GM23338 (cell line): ENCODE measurements at regions not wholly inside any gene's neighbourhood (a gene's known extent, or its start where the extent isn't known, plus 50 kb on each side); places are given as distances from the start of the nearest gene placed in this dataset.

Experiments used
- ATAC-seq: fragments of 200-7000 bp; cut with Tn5 transposase; 3 replicates; pipeline ENCODE4 v1.9.1; 2020
- DNase-seq: peaks from one replicate; pipeline ENCODE4 v3.0.0-alpha.2; 2015; ENCODE audit warnings: low spot score
- H2AFZ ChIP-seq: fragments of 200-600 bp; sonication (generic); 2 replicates; pipeline ENCODE4 v1.8.0; 2016; ENCODE audit warnings: antibody characterized with exemption, mild to moderate bottlenecking, moderate library complexity
- H3F3A ChIP-seq: fragments of 200-600 bp; sonication (generic); replicated peaks from 2 replicates; pipeline ENCODE4 v1.8.0; 2017; ENCODE audit warnings: antibody characterized with exemption, mixed run types, low read depth
- H3K27ac ChIP-seq: fragments of 200-600 bp; sonication (generic); 2 replicates; pipeline ENCODE4 v1.6.1; 2016; ENCODE audit warnings: low read depth
- H3K27me3 ChIP-seq: fragments of 200-600 bp; sonication (generic); 2 replicates; pipeline ENCODE4 v1.8.0; 2016; ENCODE audit warnings: mild to moderate bottlenecking, mixed run types, moderate library complexity; ENCODE audit not compliant: insufficient read depth
- H3K36me3 ChIP-seq: fragments of 200-600 bp; sonication (generic); 2 replicates; pipeline ENCODE4 v1.8.0; 2016; ENCODE audit warnings: mild to moderate bottlenecking; ENCODE audit not compliant: insufficient read depth
- H3K4me1 ChIP-seq: fragments of 200-600 bp; sonication (generic); 2 replicates; pipeline ENCODE4 v1.8.0; 2016; ENCODE audit warnings: mild to moderate bottlenecking, moderate library complexity; ENCODE audit not compliant: insufficient read depth
- H3K4me2 ChIP-seq: fragments of 200-600 bp; sonication (generic); 2 replicates; pipeline ENCODE4 v1.7.1; 2017; ENCODE audit warnings: mixed run types
- H3K4me3 ChIP-seq: fragments of 200-600 bp; sonication (generic); 2 replicates; pipeline ENCODE4 v1.6.1; 2016; ENCODE audit warnings: mixed run types
- H3K79me2 ChIP-seq: fragments of 200-600 bp; sonication (generic); replicated peaks from 2 replicates; pipeline ENCODE4 v1.8.0; 2017; ENCODE audit warnings: mild to moderate bottlenecking; ENCODE audit not compliant: insufficient read depth
- H3K9me2 ChIP-seq: fragments of 200-600 bp; sonication (generic); 2 replicates; pipeline ENCODE4 v1.8.0; 2017; ENCODE audit not compliant: insufficient read depth
- H4K20me1 ChIP-seq: fragments of 200-600 bp; sonication (generic); replicated peaks from 2 replicates; pipeline ENCODE4 v1.8.0; 2017; ENCODE audit warnings: mild to moderate bottlenecking; ENCODE audit not compliant: insufficient read depth
- H3K27ac Mint-ChIP-seq: 2 replicates; pipeline ENCODE4 v1.8.0; 2020; ENCODE audit warnings: inconsistent platforms, mild to moderate bottlenecking, moderate library complexity, mixed read lengths
- H3K27me3 Mint-ChIP-seq: 3 replicates; pipeline ENCODE4 v1.8.0; 2022; ENCODE audit warnings: low read depth, mild to moderate bottlenecking, moderate library complexity, mixed read lengths, inconsistent platforms; ENCODE audit not compliant: insufficient read depth, poor library complexity
- H3K36me3 Mint-ChIP-seq: 3 replicates; pipeline ENCODE4 v1.8.0; 2021; ENCODE audit warnings: low read depth, mild to moderate bottlenecking, inconsistent platforms, moderate library complexity, mixed read lengths
- H3K4me1 Mint-ChIP-seq: 3 replicates; pipeline ENCODE4 v1.8.0; 2020; ENCODE audit warnings: mild to moderate bottlenecking, inconsistent platforms, mixed read lengths
- H3K4me3 Mint-ChIP-seq: 3 replicates; pipeline ENCODE4 v1.8.0; 2021; ENCODE audit warnings: moderate library complexity, mild to moderate bottlenecking, inconsistent platforms, mixed read lengths
- H3K9me3 Mint-ChIP-seq: 3 replicates; pipeline ENCODE4 v1.8.0; 2020; ENCODE audit warnings: moderate library complexity, mild to moderate bottlenecking, inconsistent platforms, mixed read lengths
- EZH2 ChIP-seq: fragments of 200-600 bp; sonication (generic); IDR thresholded peaks from one replicate; pipeline ENCODE4 v1.8.0; 2017; ENCODE audit warnings: antibody characterized with exemption, mild to moderate bottlenecking, low read depth; ENCODE audit not compliant: unreplicated experiment
- JUNB ChIP-seq: IDR thresholded peaks from one replicate; pipeline ENCODE4 v1.6.1; 2016; ENCODE audit warnings: antibody characterized with exemption; ENCODE audit not compliant: unreplicated experiment
- NANOG ChIP-seq: IDR thresholded peaks from 2 replicates; pipeline ENCODE4 v1.6.1; 2016; ENCODE audit warnings: antibody characterized with exemption, borderline replicate concordance
- STAT1 ChIP-seq: IDR thresholded peaks from one replicate; pipeline ENCODE4 v1.6.1; 2016; ENCODE audit warnings: antibody characterized with exemption; ENCODE audit not compliant: unreplicated experiment
- ZNF114 ChIP-seq: fragments of 250-450 bp; sonication (Bioruptor Pico); IDR thresholded peaks from 2 replicates; pipeline ENCODE4 v1.5.0; 2020; ENCODE audit warnings: mild to moderate bottlenecking, moderate library complexity
- ZNF331 ChIP-seq: fragments of 250-450 bp; sonication (Bioruptor Pico); IDR thresholded peaks from 2 replicates; pipeline ENCODE4 v1.5.0; 2020; ENCODE audit warnings: low read depth, mild to moderate bottlenecking, moderate library complexity
- TF ChIP-seq, protein P1 (sequence below): fragments of 250-450 bp; sonication (Bioruptor Pico); IDR thresholded peaks from 2 replicates; pipeline ENCODE4 v1.5.0; 2020; ENCODE audit warnings: mild to moderate bottlenecking, moderate library complexity
- TF ChIP-seq, protein P2 (sequence below): IDR thresholded peaks from one replicate; pipeline ENCODE4 v1.6.1; 2018; ENCODE audit warnings: antibody characterized with exemption; ENCODE audit not compliant: unreplicated experiment
- TF ChIP-seq, protein P3 (sequence below): IDR thresholded peaks from 2 replicates; pipeline ENCODE4 v1.6.1; 2016; ENCODE audit warnings: antibody characterized with exemption
- TF ChIP-seq, protein P4 (sequence below), 2 experiments: fragments of 200-600 bp in 1 of 2; sonication (generic) in 1 of 2; conservative IDR thresholded peaks; 2 replicates each; pipeline versions ENCODE4 v1.5.1 to v1.6.1; 2016 to 2017; ENCODE audit warnings: antibody characterized with exemption in 2 of 2, low read depth in 2 of 2, mild to moderate bottlenecking in 2 of 2, moderate library complexity in 1 of 2

DNA sequence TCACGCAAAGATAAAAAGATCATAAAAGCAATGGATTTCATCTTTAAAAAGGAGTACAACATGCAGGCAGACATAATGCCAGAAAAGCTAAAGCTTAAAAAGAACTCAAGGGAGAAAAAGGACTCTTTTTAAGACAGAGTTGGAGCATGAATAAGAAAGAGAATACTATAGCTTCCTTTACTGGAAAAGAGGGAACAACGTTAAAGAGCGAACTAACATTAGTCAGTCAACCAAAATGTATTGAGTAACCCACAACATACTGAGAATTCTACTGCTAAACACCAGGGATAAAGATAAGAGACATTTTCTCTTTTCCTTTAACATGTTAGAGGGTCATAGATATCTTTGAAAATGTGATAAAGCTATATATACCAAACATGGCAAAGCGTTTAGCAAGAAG, 182.0 kb downstream of the DUSP10 start (continued):
- TF ChIP-seq, protein P1, sequence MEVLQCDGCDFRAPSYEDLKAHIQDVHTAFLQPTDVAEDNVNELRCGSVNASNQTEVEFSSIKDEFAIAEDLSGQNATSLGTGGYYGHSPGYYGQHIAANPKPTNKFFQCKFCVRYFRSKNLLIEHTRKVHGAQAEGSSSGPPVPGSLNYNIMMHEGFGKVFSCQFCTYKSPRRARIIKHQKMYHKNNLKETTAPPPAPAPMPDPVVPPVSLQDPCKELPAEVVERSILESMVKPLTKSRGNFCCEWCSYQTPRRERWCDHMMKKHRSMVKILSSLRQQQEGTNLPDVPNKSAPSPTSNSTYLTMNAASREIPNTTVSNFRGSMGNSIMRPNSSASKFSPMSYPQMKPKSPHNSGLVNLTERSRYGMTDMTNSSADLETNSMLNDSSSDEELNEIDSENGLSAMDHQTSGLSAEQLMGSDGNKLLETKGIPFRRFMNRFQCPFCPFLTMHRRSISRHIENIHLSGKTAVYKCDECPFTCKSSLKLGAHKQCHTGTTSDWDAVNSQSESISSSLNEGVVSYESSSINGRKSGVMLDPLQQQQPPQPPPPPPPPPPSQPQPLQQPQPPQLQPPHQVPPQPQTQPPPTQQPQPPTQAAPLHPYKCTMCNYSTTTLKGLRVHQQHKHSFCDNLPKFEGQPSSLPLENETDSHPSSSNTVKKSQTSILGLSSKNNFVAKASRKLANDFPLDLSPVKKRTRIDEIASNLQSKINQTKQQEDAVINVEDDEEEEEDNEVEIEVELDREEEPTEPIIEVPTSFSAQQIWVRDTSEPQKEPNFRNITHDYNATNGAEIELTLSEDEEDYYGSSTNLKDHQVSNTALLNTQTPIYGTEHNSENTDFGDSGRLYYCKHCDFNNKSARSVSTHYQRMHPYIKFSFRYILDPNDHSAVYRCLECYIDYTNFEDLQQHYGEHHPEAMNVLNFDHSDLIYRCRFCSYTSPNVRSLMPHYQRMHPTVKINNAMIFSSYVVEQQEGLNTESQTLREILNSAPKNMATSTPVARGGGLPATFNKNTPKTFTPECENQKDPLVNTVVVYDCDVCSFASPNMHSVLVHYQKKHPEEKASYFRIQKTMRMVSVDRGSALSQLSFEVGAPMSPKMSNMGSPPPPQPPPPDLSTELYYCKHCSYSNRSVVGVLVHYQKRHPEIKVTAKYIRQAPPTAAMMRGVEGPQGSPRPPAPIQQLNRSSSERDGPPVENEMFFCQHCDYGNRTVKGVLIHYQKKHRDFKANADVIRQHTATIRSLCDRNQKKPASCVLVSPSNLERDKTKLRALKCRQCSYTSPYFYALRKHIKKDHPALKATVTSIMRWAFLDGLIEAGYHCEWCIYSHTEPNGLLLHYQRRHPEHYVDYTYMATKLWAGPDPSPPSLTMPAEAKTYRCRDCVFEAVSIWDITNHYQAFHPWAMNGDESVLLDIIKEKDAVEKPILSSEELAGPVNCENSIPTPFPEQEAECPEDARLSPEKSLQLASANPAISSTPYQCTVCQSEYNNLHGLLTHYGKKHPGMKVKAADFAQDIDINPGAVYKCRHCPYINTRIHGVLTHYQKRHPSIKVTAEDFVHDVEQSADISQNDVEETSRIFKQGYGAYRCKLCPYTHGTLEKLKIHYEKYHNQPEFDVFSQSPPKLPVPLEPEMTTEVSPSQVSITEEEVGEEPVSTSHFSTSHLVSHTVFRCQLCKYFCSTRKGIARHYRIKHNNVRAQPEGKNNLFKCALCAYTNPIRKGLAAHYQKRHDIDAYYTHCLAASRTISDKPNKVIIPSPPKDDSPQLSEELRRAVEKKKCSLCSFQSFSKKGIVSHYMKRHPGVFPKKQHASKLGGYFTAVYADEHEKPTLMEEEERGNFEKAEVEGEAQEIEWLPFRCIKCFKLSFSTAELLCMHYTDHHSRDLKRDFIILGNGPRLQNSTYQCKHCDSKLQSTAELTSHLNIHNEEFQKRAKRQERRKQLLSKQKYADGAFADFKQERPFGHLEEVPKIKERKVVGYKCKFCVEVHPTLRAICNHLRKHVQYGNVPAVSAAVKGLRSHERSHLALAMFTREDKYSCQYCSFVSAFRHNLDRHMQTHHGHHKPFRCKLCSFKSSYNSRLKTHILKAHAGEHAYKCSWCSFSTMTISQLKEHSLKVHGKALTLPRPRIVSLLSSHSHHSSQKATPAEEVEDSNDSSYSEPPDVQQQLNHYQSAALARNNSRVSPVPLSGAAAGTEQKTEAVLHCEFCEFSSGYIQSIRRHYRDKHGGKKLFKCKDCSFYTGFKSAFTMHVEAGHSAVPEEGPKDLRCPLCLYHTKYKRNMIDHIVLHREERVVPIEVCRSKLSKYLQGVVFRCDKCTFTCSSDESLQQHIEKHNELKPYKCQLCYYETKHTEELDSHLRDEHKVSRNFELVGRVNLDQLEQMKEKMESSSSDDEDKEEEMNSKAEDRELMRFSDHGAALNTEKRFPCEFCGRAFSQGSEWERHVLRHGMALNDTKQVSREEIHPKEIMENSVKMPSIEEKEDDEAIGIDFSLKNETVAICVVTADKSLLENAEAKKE (CRISPR knock-in tag): no peak
- no peak for TF ChIP-seq ZNF331

GRCh38 chr1:221562542-221563475, 179.1 kb downstream of the DUSP10 start:
- Histone ChIP-seq H3K4me2 (no peak overlapping the region), H4K20me1 (no peaks in the 10 kb centered on the region), H3K9me2 (no peaks in the 10 kb centered on the region), H3K79me2 (no peaks in the 10 kb centered on the region), H3F3A (no peaks in the 10 kb centered on the region), H3K27ac (no peak overlapping the region), H2AFZ (peak overlapping the region; percentile 43; the same call in 1 of the 2 replicates), H3K4me1 (0 out of 2 replicates have a peak, but pooled peaks cover 8% of the 10 kb centered on the region), H3K27me3 (no peaks in the 10 kb centered on the region), H3K36me3 (no peaks in the 10 kb centered on the region), H3K4me3 (no peak overlapping the region)
- Mint-ChIP-seq H3K4me3 (no peak overlapping the region), H3K27ac (no peak overlapping the region), H3K4me1 (peaks cover 9% of the 10 kb centered on the region; the same call in 2 of the 3 replicates), H3K27me3 (no peaks in the 10 kb centered on the region), H3K9me3 (no peaks in the 10 kb centered on the region), H3K36me3 (no peaks in the 10 kb centered on the region)
- ATAC-seq: no peak
- DNase-seq: no peak
- TF ChIP-seq NANOG: no peak
- no peak for TF ChIP-seq STAT1
- TF ChIP-seq, protein P2, sequence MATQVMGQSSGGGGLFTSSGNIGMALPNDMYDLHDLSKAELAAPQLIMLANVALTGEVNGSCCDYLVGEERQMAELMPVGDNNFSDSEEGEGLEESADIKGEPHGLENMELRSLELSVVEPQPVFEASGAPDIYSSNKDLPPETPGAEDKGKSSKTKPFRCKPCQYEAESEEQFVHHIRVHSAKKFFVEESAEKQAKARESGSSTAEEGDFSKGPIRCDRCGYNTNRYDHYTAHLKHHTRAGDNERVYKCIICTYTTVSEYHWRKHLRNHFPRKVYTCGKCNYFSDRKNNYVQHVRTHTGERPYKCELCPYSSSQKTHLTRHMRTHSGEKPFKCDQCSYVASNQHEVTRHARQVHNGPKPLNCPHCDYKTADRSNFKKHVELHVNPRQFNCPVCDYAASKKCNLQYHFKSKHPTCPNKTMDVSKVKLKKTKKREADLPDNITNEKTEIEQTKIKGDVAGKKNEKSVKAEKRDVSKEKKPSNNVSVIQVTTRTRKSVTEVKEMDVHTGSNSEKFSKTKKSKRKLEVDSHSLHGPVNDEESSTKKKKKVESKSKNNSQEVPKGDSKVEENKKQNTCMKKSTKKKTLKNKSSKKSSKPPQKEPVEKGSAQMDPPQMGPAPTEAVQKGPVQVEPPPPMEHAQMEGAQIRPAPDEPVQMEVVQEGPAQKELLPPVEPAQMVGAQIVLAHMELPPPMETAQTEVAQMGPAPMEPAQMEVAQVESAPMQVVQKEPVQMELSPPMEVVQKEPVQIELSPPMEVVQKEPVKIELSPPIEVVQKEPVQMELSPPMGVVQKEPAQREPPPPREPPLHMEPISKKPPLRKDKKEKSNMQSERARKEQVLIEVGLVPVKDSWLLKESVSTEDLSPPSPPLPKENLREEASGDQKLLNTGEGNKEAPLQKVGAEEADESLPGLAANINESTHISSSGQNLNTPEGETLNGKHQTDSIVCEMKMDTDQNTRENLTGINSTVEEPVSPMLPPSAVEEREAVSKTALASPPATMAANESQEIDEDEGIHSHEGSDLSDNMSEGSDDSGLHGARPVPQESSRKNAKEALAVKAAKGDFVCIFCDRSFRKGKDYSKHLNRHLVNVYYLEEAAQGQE: no peak
- TF ChIP-seq ZNF331: no peak
- TF ChIP-seq ZNF114 (CRISPR knock-in tag): no peak
- TF ChIP-seq, protein P3, sequence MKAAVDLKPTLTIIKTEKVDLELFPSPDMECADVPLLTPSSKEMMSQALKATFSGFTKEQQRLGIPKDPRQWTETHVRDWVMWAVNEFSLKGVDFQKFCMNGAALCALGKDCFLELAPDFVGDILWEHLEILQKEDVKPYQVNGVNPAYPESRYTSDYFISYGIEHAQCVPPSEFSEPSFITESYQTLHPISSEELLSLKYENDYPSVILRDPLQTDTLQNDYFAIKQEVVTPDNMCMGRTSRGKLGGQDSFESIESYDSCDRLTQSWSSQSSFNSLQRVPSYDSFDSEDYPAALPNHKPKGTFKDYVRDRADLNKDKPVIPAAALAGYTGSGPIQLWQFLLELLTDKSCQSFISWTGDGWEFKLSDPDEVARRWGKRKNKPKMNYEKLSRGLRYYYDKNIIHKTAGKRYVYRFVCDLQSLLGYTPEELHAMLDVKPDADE: no peak
- TF ChIP-seq, protein P4, sequence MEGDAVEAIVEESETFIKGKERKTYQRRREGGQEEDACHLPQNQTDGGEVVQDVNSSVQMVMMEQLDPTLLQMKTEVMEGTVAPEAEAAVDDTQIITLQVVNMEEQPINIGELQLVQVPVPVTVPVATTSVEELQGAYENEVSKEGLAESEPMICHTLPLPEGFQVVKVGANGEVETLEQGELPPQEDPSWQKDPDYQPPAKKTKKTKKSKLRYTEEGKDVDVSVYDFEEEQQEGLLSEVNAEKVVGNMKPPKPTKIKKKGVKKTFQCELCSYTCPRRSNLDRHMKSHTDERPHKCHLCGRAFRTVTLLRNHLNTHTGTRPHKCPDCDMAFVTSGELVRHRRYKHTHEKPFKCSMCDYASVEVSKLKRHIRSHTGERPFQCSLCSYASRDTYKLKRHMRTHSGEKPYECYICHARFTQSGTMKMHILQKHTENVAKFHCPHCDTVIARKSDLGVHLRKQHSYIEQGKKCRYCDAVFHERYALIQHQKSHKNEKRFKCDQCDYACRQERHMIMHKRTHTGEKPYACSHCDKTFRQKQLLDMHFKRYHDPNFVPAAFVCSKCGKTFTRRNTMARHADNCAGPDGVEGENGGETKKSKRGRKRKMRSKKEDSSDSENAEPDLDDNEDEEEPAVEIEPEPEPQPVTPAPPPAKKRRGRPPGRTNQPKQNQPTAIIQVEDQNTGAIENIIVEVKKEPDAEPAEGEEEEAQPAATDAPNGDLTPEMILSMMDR (conservative IDR thresholded peaks at IDR 0.05; ENCODE audit: low read depth in 2 of 2): no peak
- no peak for TF ChIP-seq JUNB
- TF ChIP-seq EZH2: no peak
